NB4 (cell line): ENCODE measurements at regions not wholly inside any gene's neighbourhood (a gene's known extent, or its start where the extent isn't known, plus 50 kb on each side); places are given as distances from the start of the nearest gene placed in this dataset.

ENCODE experiments used
- POLR2A ChIP-seq: IDR thresholded peaks from 2 replicates; pipeline ENCODE4 v1.6.1; 2011; ENCODE audit warnings: mild to moderate bottlenecking; ENCODE audit not compliant: insufficient read length; ENCODE audit errors: extremely low read depth
- TF ChIP-seq, protein P1 (sequence below): IDR thresholded peaks from one replicate; pipeline ENCODE4 v1.5.1; 2012; ENCODE audit warnings: low read depth, low read length
- TF ChIP-seq, protein P2 (sequence below): IDR thresholded peaks from 2 replicates; pipeline ENCODE4 v1.6.1; 2011; ENCODE audit warnings: low read depth, low read length

DNA sequence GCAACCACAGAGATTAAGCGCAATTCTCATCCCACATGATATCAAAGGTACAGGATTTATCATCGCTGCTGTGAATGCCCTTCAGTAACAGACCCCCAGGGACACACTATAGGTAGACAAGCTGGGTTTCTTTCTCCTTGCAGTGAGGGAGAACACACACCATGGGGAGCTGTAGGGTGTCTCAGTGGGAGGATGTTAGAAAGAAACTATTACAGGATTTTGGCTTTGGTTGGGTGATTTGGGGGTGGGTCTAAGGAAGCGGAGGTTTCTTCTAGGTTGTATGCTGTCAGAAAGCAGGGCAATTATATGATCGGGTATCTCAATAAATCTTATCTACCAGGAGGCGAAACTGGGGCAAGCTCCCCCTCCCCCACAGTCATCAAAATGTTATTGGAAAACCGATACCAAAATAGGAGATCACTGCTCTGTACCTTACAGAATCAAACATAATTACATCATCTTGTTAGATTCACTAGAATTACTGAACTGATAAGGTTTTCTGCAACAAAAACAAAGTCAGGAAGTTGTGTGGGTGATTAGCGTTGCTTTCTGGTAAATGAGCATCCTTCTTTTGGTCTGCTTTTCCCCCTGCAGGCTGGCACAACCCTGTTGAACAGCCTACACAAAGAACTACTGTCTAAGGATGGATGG, 209.7 kb downstream of the TEX36 start:
- no peak for TF ChIP-seq POLR2A
- TF ChIP-seq, protein P1, sequence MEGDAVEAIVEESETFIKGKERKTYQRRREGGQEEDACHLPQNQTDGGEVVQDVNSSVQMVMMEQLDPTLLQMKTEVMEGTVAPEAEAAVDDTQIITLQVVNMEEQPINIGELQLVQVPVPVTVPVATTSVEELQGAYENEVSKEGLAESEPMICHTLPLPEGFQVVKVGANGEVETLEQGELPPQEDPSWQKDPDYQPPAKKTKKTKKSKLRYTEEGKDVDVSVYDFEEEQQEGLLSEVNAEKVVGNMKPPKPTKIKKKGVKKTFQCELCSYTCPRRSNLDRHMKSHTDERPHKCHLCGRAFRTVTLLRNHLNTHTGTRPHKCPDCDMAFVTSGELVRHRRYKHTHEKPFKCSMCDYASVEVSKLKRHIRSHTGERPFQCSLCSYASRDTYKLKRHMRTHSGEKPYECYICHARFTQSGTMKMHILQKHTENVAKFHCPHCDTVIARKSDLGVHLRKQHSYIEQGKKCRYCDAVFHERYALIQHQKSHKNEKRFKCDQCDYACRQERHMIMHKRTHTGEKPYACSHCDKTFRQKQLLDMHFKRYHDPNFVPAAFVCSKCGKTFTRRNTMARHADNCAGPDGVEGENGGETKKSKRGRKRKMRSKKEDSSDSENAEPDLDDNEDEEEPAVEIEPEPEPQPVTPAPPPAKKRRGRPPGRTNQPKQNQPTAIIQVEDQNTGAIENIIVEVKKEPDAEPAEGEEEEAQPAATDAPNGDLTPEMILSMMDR = no peak
- TF ChIP-seq, protein P2, sequence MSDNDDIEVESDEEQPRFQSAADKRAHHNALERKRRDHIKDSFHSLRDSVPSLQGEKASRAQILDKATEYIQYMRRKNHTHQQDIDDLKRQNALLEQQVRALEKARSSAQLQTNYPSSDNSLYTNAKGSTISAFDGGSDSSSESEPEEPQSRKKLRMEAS = no peak
